DND-41 (cell line): ENCODE measurements at regions not wholly inside any gene's neighbourhood (a gene's known extent, or its start where the extent isn't known, plus 50 kb on each side); places are given as distances from the start of the nearest gene placed in this dataset.
"Not testable (repeated sequence)": the region's sequence is repeated elsewhere in the genome, so short reads cannot be mapped to it uniquely, and the experiment has no call there.

Experiments used
- ATAC-seq: fragments of 200-7000 bp; cut with Tn5 transposase; 3 replicates; pipeline ENCODE4 v1.9.1; 2021; ENCODE audit warnings: low read depth; ENCODE audit not compliant: insufficient read depth
- DNase-seq: peaks from one replicate; pipeline ENCODE4 v3.0.0-alpha.2; 2020
- H2AFZ ChIP-seq: 2 replicates; pipeline ENCODE4 v1.6.0; 2012; ENCODE audit warnings: low read depth, low read length
- H3K27ac ChIP-seq: 2 replicates; pipeline ENCODE4 v1.5.1; 2012; ENCODE audit warnings: low read length, inconsistent platforms
- H3K27me3 ChIP-seq: fragments of 200-600 bp; sonication (generic); 2 replicates; pipeline ENCODE4 v1.6.0; 2012; ENCODE audit warnings: low read length, mild to moderate bottlenecking, inconsistent platforms; ENCODE audit not compliant: insufficient read depth, poor library complexity
- H3K36me3 ChIP-seq: 2 replicates; pipeline ENCODE4 v1.5.1; 2012; ENCODE audit warnings: low read length, inconsistent platforms; ENCODE audit not compliant: insufficient read depth
- H3K4me1 ChIP-seq: 2 replicates; pipeline ENCODE4 v1.5.1; 2012; ENCODE audit warnings: mild to moderate bottlenecking, low read length; ENCODE audit not compliant: insufficient read depth
- H3K4me2 ChIP-seq: 2 replicates; pipeline ENCODE4 v1.6.0; 2012; ENCODE audit warnings: mild to moderate bottlenecking, moderate library complexity, low read length, inconsistent platforms; ENCODE audit not compliant: insufficient read depth
- H3K4me3 ChIP-seq, 2 experiments: fragments of 200-600 bp in 1 of 2; shearing (Covaris generic) in 1 of 2; 2 replicates each; pipeline ENCODE4 v1.5.1; 2012 to 2016; ENCODE audit warnings: inconsistent platforms in 2 of 2, low read length in 2 of 2, mild to moderate bottlenecking in 2 of 2, low read depth in 1 of 2, moderate library complexity in 1 of 2
- H3K79me2 ChIP-seq: 2 replicates; pipeline ENCODE4 v1.6.0; 2012; ENCODE audit warnings: low read length, inconsistent platforms; ENCODE audit not compliant: insufficient read depth
- H3K9ac ChIP-seq: 2 replicates; pipeline ENCODE4 v1.6.0; 2012; ENCODE audit warnings: low read depth, mild to moderate bottlenecking, inconsistent platforms, low read length, moderate library complexity
- H3K9me3 ChIP-seq: 2 replicates; pipeline ENCODE4 v1.5.1; 2012; ENCODE audit warnings: low read length, moderate library complexity, mild to moderate bottlenecking, inconsistent platforms; ENCODE audit not compliant: insufficient read depth, severe bottlenecking
- H4K20me1 ChIP-seq: 2 replicates; pipeline ENCODE4 v1.6.0; 2012; ENCODE audit warnings: low read length; ENCODE audit not compliant: insufficient read depth
- EZH2 ChIP-seq: IDR thresholded peaks from 3 replicates; pipeline ENCODE4 v1.6.1; 2012; ENCODE audit warnings: borderline replicate concordance, low read depth, mild to moderate bottlenecking, moderate library complexity, low read length, inconsistent platforms; ENCODE audit not compliant: severe bottlenecking
- TF ChIP-seq, protein P1 (sequence below): IDR thresholded peaks from 2 replicates; pipeline ENCODE4 v1.5.1; 2012; ENCODE audit warnings: borderline replicate concordance, low read length, moderate library complexity, mild to moderate bottlenecking; ENCODE audit not compliant: poor library complexity, severe bottlenecking; ENCODE audit errors: extremely low read depth

DNA sequence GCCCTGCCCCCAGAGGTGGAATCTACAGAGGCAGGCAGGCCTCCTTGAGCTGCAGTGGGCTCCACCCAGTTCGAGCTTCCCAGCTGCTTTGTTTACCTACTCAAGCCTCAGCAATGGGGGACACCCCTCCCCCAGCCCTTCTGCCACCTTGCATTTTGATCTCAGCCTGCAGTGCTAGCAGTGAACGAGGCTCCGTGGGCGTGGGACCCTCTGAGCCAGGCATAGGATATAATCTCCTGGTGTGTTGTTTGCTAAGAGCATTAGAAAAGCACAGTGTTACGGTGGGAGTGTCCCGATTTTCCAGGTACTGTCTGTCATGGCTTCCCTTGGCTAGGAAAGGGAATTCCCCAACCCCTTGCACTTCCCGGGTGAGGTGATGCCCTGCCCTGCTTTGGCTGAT lies 76.7 kb upstream of the BMP4 start:
- H3K36me3 ChIP-seq, H2AFZ ChIP-seq, H3K4me1 ChIP-seq, H3K9ac ChIP-seq, H3K4me2 ChIP-seq, H3K27me3 ChIP-seq, H3K4me3 ChIP-seq, DNase-seq, H3K27ac ChIP-seq, H4K20me1 ChIP-seq, ATAC-seq, H3K79me2 ChIP-seq: not testable (repeated sequence)
- H3K9me3 ChIP-seq: peaks cover 18% of the 10 kb centered on the region

DNA sequence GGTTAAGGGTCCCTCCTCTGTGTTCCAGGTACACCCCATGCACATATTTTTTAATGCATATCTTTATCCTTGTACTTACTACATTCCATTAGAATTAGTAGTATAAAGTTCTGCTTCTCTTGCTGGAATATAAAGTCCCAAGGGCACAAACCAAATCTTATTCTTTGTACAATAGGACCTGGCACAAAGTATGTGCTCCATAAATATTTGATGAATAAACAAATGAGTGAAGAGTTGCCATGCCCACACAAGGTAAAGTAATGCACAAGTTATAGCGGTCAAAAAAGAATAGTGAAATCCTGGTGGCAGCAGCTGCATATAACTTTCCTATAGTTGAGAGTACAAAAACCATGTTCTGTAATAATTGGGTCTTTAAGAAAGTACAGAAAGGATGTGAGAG lies 82.1 kb upstream of the BMP4 start:
- no peak overlapping the region for H3K4me3 ChIP-seq
- ATAC-seq: no peak
- no peaks in the 10 kb centered on the region for H3K79me2 ChIP-seq
- no peak for DNase-seq
- H2AFZ ChIP-seq: no peak overlapping the region
- no peak overlapping the region for H3K9ac ChIP-seq
- TF ChIP-seq EZH2: no peak
- TF ChIP-seq, protein P1, sequence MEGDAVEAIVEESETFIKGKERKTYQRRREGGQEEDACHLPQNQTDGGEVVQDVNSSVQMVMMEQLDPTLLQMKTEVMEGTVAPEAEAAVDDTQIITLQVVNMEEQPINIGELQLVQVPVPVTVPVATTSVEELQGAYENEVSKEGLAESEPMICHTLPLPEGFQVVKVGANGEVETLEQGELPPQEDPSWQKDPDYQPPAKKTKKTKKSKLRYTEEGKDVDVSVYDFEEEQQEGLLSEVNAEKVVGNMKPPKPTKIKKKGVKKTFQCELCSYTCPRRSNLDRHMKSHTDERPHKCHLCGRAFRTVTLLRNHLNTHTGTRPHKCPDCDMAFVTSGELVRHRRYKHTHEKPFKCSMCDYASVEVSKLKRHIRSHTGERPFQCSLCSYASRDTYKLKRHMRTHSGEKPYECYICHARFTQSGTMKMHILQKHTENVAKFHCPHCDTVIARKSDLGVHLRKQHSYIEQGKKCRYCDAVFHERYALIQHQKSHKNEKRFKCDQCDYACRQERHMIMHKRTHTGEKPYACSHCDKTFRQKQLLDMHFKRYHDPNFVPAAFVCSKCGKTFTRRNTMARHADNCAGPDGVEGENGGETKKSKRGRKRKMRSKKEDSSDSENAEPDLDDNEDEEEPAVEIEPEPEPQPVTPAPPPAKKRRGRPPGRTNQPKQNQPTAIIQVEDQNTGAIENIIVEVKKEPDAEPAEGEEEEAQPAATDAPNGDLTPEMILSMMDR: no peak
- H3K4me2 ChIP-seq: no peak overlapping the region
- no peaks in the 10 kb centered on the region for H3K36me3 ChIP-seq
- no peaks in the 10 kb centered on the region for H4K20me1 ChIP-seq
- no peaks in the 10 kb centered on the region for H3K4me1 ChIP-seq
- no peaks in the 10 kb centered on the region for H3K27me3 ChIP-seq
- H3K9me3 ChIP-seq: peaks cover 18% of the 10 kb centered on the region
- no peak overlapping the region for H3K27ac ChIP-seq

DNA sequence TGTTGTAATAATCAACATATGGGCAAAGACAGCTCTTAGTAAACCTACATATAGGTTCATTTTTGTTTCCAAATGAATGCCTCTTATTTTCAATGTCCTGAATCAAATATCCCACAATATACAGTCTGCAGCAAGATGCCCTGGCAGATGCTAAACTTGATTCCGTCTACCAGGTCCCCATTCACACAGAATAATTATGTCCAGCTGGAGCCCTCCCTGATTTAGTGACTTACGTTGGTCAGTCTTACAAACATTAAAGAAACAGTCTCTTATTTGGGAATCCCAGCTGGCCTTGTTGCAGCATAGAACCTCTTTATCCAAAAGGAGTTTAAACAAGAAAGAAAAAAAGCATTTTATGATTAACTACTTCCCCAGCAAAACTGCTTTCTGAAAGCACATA lies 82.7 kb upstream of the BMP4 start:
- DNase-seq (no peak), ATAC-seq (no peak)
- Histone ChIP-seq H3K4me3 (no peak overlapping the region), H3K27me3 (no peaks in the 10 kb centered on the region), H3K9me3 (peaks cover 13% of the 10 kb centered on the region), H3K4me2 (no peak overlapping the region), H3K79me2 (no peaks in the 10 kb centered on the region), H3K36me3 (no peaks in the 10 kb centered on the region), H3K27ac (no peak overlapping the region), H2AFZ (no peak overlapping the region), H3K4me1 (no peaks in the 10 kb centered on the region), H4K20me1 (no peaks in the 10 kb centered on the region), H3K9ac (no peak overlapping the region)
- TF ChIP-seq EZH2: no peak
- TF ChIP-seq, protein P1: no peak

DNA sequence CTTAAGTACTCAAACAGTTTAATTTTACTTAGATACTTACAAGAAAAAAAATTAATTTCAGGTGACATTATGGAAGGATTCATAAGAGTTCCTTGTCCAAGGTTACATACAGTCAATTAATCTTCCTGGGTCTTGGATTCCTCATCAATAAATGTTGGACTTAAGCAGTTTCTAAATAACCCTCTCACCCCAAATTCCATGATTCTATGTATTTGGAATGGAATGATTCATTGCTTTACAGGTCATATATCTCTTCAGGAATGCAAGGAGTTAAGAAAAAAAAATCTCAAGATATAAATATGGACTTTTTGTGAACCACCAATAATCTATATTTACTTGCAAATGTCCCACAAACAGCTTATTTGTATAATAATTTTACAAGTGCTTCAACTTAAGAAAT lies 84.2 kb upstream of the BMP4 start:
- ATAC-seq: no peak
- H3K9ac ChIP-seq: no peak overlapping the region
- H3K4me3 ChIP-seq: no peak overlapping the region
- DNase-seq: no peak
- no peaks in the 10 kb centered on the region for H3K27me3 ChIP-seq
- H3K79me2 ChIP-seq: no peaks in the 10 kb centered on the region
- H3K27ac ChIP-seq: no peak overlapping the region
- H3K4me1 ChIP-seq: no peaks in the 10 kb centered on the region
- no peak overlapping the region for H3K4me2 ChIP-seq
- peaks cover 2% of the 10 kb centered on the region for H3K9me3 ChIP-seq
- no peaks in the 10 kb centered on the region for H4K20me1 ChIP-seq
- TF ChIP-seq, protein P1: no peak
- TF ChIP-seq EZH2: no peak
- no peak overlapping the region for H2AFZ ChIP-seq
- H3K36me3 ChIP-seq: no peaks in the 10 kb centered on the region
